GM12873 (cell line): ENCODE measurements at regions not wholly inside any gene's neighbourhood (a gene's known extent, or its start where the extent isn't known, plus 50 kb on each side); places are given as distances from the start of the nearest gene placed in this dataset.

Source experiments
- TF ChIP-seq, protein P1 (sequence below): IDR thresholded peaks from 2 replicates; pipeline ENCODE4 v1.5.1; 2012; ENCODE audit warnings: low read depth, mild to moderate bottlenecking, moderate library complexity, low read length, control low read depth; ENCODE audit not compliant: insufficient read depth; ENCODE audit errors: missing control alignments

DNA sequence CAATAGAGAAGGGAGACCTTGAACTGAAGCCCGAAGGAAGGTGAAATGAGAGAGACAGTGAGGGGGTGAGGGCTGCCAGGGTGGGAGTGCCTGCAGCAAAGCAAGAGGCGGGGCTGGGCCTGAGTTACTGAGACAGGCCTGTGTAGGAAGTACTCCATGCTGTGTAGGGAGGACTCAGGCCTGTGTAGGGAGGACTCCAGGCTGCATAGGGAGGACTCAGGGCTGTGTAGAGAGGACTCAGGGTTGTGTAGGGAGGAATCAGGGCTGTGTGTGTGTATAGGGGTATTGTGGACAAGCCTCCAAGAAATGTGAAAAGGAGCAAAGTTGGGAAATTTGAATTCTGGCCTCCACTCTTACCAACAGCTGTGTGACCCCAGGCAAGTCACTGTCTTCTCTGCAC lies 133.8 kb upstream of the CACNA1E start:
- TF ChIP-seq, protein P1, sequence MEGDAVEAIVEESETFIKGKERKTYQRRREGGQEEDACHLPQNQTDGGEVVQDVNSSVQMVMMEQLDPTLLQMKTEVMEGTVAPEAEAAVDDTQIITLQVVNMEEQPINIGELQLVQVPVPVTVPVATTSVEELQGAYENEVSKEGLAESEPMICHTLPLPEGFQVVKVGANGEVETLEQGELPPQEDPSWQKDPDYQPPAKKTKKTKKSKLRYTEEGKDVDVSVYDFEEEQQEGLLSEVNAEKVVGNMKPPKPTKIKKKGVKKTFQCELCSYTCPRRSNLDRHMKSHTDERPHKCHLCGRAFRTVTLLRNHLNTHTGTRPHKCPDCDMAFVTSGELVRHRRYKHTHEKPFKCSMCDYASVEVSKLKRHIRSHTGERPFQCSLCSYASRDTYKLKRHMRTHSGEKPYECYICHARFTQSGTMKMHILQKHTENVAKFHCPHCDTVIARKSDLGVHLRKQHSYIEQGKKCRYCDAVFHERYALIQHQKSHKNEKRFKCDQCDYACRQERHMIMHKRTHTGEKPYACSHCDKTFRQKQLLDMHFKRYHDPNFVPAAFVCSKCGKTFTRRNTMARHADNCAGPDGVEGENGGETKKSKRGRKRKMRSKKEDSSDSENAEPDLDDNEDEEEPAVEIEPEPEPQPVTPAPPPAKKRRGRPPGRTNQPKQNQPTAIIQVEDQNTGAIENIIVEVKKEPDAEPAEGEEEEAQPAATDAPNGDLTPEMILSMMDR = no peak

DNA sequence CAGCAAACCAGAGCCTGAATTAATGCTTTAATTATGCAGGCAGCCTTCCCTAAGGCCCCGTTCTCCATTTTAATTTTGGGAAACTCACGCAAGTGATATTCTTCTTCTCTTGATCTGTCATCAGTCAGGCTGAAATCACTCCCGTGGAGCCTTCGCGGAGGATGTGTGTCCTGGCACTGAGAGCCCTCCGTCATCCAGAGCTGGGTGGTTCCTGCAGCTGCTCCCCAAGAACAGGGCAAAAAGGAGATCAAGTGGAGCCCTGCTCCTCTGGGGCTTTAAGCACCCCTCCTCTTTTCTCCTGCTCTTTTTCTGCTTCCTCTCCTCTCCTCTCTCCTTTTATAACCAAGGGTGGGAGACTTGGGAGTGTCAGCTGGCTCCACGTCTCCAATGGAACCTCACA lies 133.2 kb upstream of the CACNA1E start:
- TF ChIP-seq, protein P1 = no peak

DNA sequence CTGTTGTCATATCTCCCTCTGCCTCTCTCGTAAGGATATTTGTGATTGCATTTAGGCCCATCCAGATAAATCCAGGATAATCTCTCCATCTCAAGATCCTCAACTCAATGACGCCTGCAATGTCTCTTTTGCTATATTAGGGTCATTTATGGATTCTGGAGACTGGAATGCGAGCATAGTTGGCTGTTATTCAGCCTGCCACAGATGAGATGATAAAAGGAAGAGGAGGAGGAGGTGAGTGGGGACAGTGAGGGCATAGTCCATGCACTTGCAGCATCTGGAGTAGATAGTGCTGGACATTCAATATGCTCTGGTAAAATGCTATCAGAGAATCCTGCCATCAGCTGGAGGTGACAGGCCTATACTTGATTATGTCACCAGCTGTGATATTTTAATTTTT lies 131.6 kb upstream of the CACNA1E start:
- TF ChIP-seq, protein P1 = no peak

DNA sequence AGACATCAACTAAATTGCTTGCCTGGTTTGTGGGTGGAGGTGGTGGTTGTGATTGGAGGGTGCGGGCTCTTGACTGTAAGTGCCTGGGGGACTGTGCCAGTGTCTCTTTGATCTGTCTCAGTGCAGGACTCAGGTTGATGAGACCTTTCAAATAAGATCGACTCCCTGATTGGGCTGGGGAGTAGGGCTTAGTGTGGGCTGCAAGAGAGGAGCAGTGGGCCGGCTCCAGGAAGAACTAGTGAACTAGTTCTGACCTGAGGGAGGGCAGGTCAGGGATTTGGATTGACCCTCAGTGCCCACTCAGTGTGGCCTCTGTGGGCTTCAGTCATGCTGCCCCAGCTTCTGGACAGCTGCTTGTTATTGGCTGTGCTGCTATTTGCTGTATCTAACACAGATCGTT lies 130.6 kb upstream of the CACNA1E start:
- TF ChIP-seq, protein P1 = no peak

DNA sequence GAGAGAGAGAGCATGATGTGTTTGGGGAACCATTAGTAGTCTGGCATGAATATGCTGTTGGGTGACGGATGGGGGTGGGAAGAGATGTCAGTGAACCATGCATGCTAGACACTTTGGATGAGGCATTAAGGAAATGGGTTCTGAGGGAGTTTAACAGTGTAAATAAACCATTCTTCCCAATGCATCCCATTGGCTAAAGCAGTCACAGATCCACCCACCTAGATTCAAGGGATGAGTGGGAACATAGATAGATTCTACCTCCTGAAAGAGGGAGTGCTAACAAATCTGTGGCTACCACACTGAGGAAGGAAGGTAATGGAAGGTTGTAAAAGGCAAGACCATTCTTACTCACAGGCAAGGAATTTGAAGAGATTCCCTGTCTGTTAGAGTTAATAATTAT lies 129.8 kb upstream of the CACNA1E start:
- TF ChIP-seq, protein P1 = no peak

DNA sequence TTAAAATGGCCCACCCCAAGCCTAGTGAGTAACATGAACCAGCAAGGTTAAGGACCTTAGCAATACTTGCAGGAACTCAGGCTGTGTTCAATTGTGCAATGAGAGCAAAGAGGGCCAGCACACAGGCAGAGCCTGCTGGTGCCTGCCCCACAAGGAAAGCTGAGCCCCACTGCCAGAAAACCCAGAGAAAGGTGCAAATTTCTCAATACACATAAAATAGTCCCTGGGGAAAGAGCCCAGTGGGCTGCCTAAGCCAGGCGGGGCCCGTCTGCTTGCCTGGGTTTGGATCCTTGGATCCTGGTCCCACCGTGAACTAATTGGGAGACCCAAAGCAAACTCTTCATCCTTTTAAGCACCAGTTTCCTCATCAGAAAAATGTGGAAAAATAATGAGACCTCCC lies 128.5 kb upstream of the CACNA1E start:
- TF ChIP-seq, protein P1 = no peak

DNA sequence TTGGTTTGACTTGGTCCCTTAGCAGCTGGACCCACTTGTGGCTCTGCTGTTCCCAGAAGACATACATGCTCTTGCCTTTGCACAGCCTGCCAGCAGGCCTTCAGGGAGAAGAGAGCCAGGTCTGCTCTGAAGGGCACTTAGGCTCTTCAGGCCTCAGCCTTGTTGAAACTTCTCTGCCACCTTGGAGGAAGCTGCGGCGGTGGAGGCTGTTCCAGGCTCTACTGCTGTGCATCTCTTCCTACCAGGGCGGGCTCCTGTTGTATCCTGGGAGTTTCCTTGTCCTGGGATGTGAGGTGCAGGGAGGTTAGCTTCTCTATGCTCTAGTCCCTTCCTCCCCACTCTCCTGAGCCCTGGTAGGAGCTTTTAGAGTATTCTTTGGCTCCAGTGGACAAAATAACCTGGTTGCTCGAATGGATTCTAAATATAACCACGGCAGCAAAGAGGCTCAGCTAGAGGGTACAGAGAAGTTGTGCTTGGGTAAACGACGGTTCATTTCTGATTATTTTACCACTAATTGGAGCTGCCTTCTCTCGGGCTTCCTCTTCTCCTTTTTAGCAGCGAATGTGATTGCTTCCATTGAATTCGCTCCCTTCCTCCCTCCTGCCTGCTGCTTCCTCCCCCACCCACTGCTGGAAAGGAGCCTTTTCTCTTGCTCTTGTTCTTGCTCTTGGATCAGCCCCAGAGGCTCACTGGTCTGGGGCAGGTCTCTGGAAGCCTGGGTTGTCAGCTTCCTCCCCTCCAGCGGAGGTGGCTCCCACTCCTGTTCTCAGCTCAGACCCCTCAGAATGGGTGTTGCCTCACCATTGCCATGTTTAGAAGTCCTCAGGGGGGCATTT lies 126.6 kb upstream of the CACNA1E start:
- TF ChIP-seq, protein P1 = no peak
